ENCODE measurements at regions not wholly inside any gene's neighbourhood (a gene's known extent, or its start where the extent isn't known, plus 50 kb on each side); places are given as distances from the start of the nearest gene placed in this dataset.
"Not testable (repeated sequence)": the region's sequence is repeated elsewhere in the genome, so short reads cannot be mapped to it uniquely, and the experiment has no call there.

- no peak for DNase-seq
Measured at GRCh38 chr10:44747593-44748172, 163.5 kb upstream of the TMEM72 start.

DNA sequence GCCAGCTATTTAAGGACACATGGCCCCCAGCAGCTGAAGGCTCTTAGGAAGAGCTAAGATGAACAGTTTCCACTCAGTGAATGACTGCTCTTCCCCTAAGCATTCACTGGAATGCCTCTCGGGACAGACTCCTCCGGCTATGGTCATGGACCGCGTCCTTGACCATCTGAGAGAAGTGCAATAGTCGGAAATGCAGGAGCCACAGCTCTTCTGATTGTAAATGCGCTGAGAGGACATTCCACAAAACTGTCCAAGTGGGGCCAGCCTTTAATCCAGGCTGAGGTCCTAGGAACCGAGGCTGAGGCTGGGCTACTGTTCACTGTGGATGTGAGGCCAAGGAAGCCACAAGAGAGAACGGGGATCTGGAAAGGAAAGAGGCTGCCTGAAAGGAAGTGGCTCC is 162.0 kb upstream of the TMEM72 start:
- DNase-seq = no peak

DNA sequence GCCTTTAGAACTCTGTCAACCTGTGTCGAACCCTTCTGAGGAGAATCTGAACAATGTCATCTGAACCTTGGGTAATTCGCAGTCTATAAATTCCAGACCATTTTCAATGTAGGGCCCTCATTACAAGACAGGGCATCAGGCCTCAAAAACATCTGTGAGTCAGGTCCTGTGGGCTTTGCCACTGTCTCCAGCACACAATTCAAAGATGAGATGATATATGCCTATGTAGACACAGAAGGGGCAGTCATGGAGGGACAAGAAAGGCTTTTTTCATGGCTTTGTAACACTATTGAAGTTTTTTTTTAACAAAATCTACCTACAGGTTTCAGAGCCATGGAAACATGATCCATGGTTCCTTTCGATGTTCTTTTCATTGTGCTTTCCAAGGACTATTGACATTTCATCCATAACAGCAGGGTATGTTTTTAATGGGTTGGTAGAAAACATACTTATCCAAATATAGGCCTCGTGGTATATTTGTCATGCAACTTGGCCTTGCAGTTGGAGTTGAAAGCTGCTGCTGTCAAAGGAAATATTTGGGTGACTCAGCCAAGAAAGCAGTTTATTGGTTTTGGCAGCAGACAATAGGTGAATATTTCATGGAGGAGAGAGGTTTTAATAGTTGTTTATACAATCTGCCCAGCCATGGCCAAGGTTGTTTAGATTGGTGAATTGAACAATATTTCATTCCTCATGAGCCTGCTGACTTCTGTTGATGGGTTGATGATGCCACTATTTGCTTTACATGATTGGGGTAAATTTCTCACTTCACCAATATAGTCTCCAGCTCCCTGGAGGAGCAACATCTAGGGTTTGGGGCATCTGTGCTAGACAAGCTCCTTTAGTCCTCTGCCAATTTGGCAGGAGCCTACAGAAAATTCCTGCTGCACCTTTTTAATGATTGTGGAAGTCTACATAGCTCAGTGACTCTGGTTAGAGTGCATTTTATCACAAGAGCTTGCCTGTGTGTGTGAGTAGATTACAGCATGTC is 158.4 kb upstream of the TMEM72 start:
- DNase-seq = no peak

DNA sequence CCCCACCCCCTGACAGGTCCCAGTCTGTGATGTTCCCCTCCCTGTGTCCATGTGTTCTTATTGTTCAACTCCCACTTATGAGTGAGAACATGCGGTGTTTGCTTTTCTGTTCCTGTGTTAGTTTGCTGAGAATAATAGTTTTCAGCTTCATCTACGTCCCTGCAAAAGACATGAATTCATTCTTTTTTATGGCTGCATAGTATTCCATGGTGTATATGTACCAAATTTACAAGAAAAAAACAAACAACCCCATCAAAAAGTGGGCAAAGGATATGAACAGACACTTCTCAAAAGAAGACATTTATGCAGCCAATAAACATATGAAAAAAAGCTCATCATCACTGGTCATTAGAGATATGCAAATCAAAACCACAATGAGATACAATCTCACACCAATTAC is 156.8 kb upstream of the TMEM72 start:
- DNase-seq = not testable (repeated sequence)

DNA sequence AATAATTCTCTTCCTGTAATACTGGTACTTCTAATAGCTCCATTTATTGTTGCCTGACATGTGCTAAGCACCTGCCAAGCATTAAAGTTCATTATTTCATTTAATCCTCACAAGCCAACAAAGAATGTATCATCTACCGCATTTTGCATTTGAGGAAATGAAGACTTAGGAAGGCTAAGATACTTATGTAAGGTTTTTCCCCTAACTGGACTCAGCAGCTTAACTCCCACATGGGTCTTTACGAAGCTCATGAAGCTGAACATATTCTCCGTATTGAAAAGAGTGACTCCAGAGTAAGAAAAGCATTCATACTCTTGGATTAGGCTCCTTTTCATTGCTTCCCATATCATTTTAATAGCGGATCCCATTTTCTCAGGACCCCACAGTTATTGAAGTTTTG is 155.7 kb upstream of the TMEM72 start:
- no peak for DNase-seq

DNA sequence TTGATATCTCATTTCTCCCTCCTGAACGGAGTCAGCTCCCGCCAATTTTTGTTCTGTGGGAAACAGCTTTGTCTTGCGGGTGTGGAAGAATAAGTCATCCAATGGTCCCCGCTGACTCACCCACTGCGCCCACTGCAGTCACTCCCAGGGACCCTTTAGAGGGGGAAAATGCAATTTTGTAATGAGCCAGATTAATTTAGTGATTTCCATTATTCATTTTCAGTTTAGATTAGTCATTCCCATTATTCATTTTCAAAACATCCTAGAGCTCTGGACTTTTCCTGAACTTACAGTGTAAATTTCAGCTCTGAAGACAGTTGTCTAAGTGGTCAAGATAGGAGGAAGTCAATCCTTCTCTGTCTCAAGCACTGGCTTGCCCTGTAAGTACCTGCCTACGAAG is 154.9 kb upstream of the TMEM72 start:
- no peak for DNase-seq

GRCh38 chr10:44757551-44758205 is 153.5 kb upstream of the TMEM72 start:
- no peak for DNase-seq

GRCh38 chr10:44759122-44759521 is 152.0 kb upstream of the TMEM72 start:
- no peak for DNase-seq

- no peak for DNase-seq
Measured at GRCh38 chr10:44760513-44760912, 150.6 kb upstream of the TMEM72 start.

DNA sequence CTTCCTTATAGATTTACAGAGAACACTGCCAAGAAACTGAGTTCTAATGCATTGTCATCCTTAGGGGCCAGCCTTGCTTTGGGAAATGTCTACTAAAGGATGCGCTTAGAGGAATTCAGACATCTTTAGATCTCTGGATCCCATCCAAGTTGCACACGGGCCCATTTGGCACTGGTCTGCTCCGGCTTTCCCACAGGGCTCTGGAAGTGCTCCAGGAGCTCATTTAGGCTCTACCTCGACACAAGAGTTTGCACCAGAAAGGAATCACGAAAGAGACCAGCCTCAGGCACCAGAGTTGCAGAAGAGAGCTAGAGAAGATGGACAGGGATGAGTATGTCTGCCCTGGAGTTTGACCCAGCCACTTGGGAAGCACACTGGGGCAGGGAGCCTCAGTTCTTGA is 150.1 kb upstream of the TMEM72 start:
- DNase-seq = no peak

DNA sequence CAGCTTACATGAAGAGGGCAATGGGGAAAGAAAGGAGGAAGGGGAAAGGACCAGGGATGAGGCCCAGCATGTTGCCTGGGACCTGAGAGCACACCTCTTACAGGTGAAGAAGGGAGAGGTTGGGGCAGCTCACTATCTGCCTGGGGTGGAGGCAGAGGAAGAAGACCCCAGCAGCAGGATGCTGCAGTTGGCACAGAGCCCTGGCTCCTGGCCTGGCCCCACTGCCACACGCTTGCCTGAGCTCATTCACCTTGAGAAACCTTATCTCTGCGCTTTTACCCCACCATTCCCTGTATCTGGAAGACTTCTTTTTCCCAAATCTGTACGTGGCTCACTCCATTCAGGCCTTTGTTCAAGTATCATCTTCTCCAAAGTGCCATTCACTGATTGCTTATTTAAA is 147.8 kb upstream of the TMEM72 start:
- no peak for DNase-seq

DNA sequence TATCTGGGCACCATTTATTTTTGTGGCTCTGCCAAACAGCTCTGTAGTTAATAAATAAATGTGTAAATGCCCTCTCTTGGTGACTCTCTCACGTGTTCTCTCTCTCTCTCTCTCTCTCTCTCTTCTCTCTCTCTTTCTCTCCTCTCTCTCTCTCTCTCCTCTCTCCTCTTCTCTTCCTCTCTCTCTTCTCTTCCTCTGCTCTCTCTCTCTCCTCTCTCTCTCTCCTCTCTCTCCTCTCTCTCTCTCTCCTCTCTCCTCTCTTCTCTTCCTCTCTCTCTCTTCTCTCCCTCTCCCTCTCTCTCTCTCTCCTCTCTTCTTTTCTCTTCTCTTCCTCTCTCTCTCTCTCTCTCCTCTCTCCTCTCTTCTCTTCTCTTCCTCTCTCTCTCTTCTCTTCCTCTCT is 145.8 kb upstream of the TMEM72 start:
- no peak for DNase-seq

- DNase-seq = no peak
Measured at GRCh38 chr10:44766631-44767030, 144.5 kb upstream of the TMEM72 start.

DNA sequence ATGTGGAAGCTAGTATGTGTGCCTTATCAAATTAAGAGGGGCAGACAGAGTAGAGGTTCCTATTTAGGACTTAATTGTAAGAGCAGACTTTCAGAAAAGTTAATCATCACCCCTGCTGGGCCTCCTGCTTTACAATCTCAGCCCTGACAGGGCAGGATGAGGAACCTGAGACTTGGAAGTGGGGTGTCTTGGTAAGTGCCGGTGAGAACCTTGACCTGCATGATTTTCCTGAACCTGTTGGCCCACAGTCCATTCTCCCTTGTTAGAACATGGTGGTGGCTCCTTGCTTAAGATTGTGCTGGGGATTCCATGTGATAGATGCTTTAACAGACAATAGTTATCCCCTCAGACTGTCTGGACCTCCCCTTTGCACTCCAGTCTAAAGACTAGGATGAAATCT is 141.7 kb upstream of the TMEM72 start:
- no peak for DNase-seq

DNA sequence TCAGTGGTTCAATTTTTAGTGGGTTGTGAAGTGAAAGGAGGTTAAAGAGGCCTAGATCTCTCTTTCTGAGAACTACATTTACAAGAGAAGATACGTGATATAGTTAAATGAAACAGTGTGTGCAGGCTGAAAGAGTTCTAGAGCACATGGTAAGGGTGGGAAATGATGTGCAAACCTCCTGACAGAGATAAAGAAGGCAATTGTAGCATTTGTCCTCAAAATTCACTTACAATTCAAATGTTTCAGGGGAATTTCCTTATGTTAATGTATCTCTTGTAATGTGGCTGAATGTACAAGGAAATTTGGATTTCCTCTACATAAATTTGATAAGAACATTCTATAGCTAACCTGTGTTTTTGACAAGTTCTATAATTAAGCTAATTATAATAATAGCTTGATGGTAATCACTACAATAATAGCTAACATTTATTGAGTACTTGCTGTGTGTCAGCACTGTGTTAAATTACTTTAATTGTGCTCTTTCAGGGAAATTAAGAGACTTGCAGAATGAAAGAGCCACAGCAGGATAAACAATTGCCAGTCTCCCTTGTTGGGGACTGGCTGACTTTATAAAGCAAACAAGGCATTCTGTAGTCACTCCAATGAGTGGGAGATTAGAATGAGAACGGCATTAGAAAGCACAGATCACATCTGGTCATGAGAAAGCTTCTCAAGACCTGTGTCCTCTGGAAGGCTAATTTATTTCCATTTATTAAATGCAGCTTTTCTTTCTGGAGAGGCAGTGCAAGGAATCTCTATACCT is 139.7 kb upstream of the TMEM72 start:
- no peak for DNase-seq

DNA sequence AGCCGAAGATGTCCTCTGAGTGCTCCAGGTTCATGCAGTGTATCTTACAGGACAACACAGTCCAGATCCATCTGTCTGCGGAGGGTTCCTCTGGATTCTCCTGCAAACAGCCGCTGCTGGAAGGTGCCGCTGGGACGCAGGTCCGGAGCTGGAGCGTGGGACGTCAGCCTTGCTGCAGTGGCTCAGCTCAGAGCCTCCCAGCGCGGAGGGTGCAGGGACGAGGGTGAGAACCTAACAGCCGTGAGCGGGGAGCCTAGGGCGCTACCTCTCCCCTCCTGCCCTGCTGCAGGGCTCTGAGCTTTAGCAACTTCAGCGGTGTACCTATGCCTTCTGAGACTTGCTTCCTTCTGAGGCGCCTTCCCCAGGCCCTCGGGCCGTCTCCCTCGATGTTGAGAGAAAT is 137.6 kb upstream of the TMEM72 start:
- DNase-seq = no peak

DNA sequence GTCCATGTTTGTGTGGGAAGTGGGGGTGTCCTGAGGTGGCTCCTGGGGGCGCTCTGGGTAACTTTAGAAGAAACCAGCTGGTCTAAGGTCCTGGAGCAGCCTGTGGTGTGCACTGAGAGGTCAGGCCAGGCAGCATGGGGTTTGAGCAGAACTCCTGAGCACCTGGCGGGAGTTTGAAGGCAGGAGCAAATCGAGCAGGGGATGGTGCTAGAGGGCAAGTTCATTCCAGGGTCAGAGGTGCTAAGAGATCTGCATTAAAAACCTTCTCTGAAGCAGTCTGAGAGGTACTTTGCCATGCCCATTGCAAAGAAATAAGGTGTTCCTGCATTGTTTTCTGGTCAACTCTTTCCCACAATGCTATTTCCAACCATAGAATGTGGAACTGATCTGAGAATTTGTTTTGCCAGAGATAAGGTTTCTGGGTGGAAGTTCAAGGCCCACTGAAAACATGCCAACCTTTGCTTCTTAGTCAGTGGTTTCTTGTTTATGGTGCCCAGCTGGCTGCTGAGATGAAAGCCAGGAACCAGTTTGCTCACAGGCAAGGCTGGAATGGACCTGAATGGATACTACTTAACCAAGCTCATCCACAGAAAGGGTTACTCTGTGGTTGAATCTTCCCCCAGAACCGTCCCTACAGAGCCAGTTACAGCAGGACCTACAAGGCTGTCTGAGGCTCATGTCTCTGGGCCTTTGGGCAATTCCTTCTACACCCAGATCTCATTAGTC is 136.3 kb upstream of the TMEM72 start:
- DNase-seq = no peak

DNA sequence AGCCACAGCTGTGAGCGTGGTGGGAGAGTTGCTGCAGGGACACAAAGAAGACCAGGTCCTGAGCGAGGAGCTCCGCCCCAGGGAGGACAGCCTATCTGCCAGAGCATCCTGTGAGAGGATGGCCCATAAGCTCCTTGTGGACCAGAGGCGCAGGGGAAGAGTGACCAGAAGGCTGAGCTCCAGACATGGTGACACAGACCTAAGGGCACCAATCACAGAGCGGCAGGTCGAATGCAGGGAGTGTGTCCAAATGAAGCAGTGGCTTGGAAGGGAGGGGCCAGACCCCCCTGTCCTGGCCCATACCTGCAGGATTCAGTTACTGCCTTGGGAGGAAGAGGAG is 135.8 kb upstream of the TMEM72 start:
- DNase-seq = no peak

- no peak for DNase-seq
Measured at GRCh38 chr10:44776181-44776580, 135.0 kb upstream of the TMEM72 start.

DNA sequence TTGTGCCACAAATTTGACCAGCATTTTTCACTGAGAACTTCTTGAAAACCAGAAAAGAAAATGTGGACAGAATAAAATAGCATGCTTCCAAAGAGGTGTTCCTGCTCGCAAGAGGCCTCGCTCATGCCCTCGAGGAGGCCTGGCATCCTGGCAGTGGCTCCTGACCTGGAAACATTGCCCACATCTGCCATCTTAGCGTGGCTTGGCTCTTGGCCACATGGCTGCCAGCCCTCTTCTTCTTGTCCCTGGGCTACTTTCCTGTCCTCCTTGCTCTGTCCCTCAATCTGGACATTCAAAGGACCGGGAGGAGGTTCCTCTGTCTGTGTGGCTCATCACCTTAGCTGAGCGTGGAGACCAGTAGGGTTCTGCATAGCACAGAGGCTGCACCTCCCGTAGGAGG is 131.6 kb upstream of the TMEM72 start:
- DNase-seq = no peak

DNA sequence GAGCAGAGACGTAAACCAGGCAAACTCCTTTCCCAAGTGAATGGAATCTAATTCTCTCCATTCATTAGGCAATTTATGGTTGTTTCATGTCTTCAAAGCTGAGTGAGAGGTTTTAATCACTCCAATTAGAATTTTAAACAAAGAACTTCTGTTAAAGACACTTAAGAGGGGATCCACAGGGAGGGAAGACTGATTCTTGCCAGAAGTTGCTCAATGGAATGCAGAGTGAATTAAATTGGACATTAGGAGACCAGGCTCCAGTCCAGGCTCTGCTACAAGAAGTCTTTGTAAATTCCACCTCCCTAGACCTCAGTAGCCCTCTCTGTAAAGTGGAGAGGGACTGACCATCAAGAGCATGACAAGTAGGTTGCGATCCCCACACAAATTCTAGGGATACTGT is 130.7 kb upstream of the TMEM72 start:
- DNase-seq = no peak

GRCh38 chr10:44781131-44781530 is 130.0 kb upstream of the TMEM72 start:
- DNase-seq = no peak
